Gastrocnemius medialis (tissue), 4 donors: ENCODE measurements at regions not wholly inside any gene's neighbourhood (a gene's known extent, or its start where the extent isn't known, plus 50 kb on each side); places are given as distances from the start of the nearest gene placed in this dataset.

ENCODE experiments used
- ATAC-seq, 2 donors: fragments of 150-250 bp; one replicate each; pipeline ENCODE4 v1.9.1; 2016
- DNase-seq, 2 donors: peaks; one replicate each; pipeline ENCODE4 v3.0.0-alpha.2; 2019
- H3K27ac ChIP-seq, 4 donors: fragments of 200-600 bp; sonication (generic); 1 replicate in 1 of 4; 2 replicates in 3 of 4; pipeline ENCODE4 v1.5.1; 2016 to 2018; ENCODE audit warnings: mild to moderate bottlenecking in 2 of 4, moderate library complexity in 1 of 4
- H3K27me3 ChIP-seq, 3 donors: fragments of 200-600 bp; sonication (generic) in 2 of 3; 1 replicate in 1 of 3; 2 replicates in 2 of 3; pipeline versions ENCODE4 v1.5.1 to v1.6.0; 2016 to 2019; ENCODE audit warnings: mild to moderate bottlenecking in 1 of 3, moderate library complexity in 1 of 3
- H3K36me3 ChIP-seq, 2 donors: fragments of 200-600 bp; sonication (generic) in 1 of 2; one replicate each; pipeline ENCODE4 v1.5.1; 2017 to 2018
- H3K4me1 ChIP-seq, 2 donors: fragments of 200-600 bp; sonication (generic) in 1 of 2; one replicate each; pipeline ENCODE4 v1.5.1; 2016 to 2017; ENCODE audit warnings: mild to moderate bottlenecking in 2 of 2
- H3K4me3 ChIP-seq, 4 donors: fragments of 200-600 bp; sonication (generic) in 3 of 4; 1 replicate in 1 of 4; 2 replicates in 3 of 4; pipeline ENCODE4 v1.5.1; 2016 to 2019; ENCODE audit warnings: mild to moderate bottlenecking in 2 of 4
- H3K9me3 ChIP-seq, 3 donors: fragments of 200-600 bp; sonication (generic) in 2 of 3; 1 replicate in 1 of 3; 2 replicates in 2 of 3; pipeline ENCODE4 v1.5.1; 2016 to 2019
- CTCF ChIP-seq, 5 experiments: fragments of 450-650 bp in 3 of 5; fragments of 200-600 bp in 2 of 5; sonication (generic) in 2 of 5; IDR thresholded peaks in 4 of 5; conservative IDR thresholded peaks in 1 of 5; 1 replicate in 4 of 5; 2 replicates in 1 of 5; pipeline ENCODE4 v1.5.1; 2016 to 2019; ENCODE audit warnings: antibody characterized with exemption in 5 of 5, mild to moderate bottlenecking in 3 of 5, moderate library complexity in 3 of 5
- POLR2A ChIP-seq, 2 donors: fragments of 450-650 bp; IDR thresholded peaks; one replicate each; pipeline ENCODE4 v1.6.1; 2017; ENCODE audit warnings: antibody characterized with exemption in 2 of 2, mild to moderate bottlenecking in 2 of 2, moderate library complexity in 2 of 2
- in situ Hi-C, 4 donors: fragments of 200-750 bp; cut with MboI; loops; one replicate each; pipeline versions ENCODE4 v1.15.0 to v1.8.0; 2017; ENCODE audit warnings: low sequenced_read_pairs in 4 of 4
- intact Hi-C: fragments of 100-400 bp; cut with DNase I; formaldehyde crosslinking; loops from one replicate; pipeline ENCODE4 v1.15.1; 2023; ENCODE audit warnings: low total_unique reads

GRCh38 chr3:150022381-150023238 is 51.9 kb upstream of the PFN2 start:
- no peak for ATAC-seq
- peaks cover 0 to 3% (median 0%) of the 10 kb centered on the region in 3 donors for H3K9me3 ChIP-seq
- in situ Hi-C loops, result no loop called here
- TF ChIP-seq CTCF (IDR thresholded peaks at IDR 0.05 in 4 of 5, conservative IDR thresholded peaks at IDR 0.05 in 1 of 5), result no peak
- TF ChIP-seq POLR2A (IDR thresholded peaks at IDR 0.05), result no peak
- intact Hi-C loops, result no loop called here
- no peak overlapping the region for H3K4me3 ChIP-seq
- no peaks in the 10 kb centered on the region for H3K4me1 ChIP-seq
- no peak overlapping the region for H3K27ac ChIP-seq
- no peak for DNase-seq
- H3K36me3 ChIP-seq, result no peaks in the 10 kb centered on the region
- no peaks in the 10 kb centered on the region for H3K27me3 ChIP-seq

GRCh38 chr3:150020527-150020926 is 49.8 kb upstream of the PFN2 start:
- intact Hi-C loops, result no loop called here
- no peaks in the 10 kb centered on the region for H3K27me3 ChIP-seq
- DNase-seq, result no peak

More at GRCh38 chr3:150020527-150020926, 49.8 kb upstream of the PFN2 start:
- no peaks in the 10 kb centered on the region for H3K4me1 ChIP-seq
- no peak overlapping the region for H3K4me3 ChIP-seq
- TF ChIP-seq CTCF (IDR thresholded peaks at IDR 0.05 in 4 of 5, conservative IDR thresholded peaks at IDR 0.05 in 1 of 5), result no peak
- peaks cover 0 to 3% (median 0%) of the 10 kb centered on the region in 3 donors for H3K9me3 ChIP-seq
- H3K36me3 ChIP-seq, result no peaks in the 10 kb centered on the region
- in situ Hi-C loops, result no loop called here
- ATAC-seq, result no peak
- no peak overlapping the region for H3K27ac ChIP-seq
